Stimulated activated CD8-positive, alpha-beta memory T cell treated with anti-CD3 and anti-CD28 coated beads, Interleukin-4, amount 100 ng/mL, for 4 hours (primary cell): ENCODE measurements at regions not wholly inside any gene's neighbourhood (a gene's known extent, or its start where the extent isn't known, plus 50 kb on each side); places are given as distances from the start of the nearest gene placed in this dataset.
"Not testable (repeated sequence)": the region's sequence is repeated elsewhere in the genome, so short reads cannot be mapped to it uniquely, and the experiment has no call there.

ENCODE experiments used
- DNase-seq, 2 donors: peaks; one replicate each; pipeline ENCODE4 v3.0.0-alpha.2; 2020; ENCODE audit warnings: low read depth in 2 of 2, low spot score in 1 of 2

DNA sequence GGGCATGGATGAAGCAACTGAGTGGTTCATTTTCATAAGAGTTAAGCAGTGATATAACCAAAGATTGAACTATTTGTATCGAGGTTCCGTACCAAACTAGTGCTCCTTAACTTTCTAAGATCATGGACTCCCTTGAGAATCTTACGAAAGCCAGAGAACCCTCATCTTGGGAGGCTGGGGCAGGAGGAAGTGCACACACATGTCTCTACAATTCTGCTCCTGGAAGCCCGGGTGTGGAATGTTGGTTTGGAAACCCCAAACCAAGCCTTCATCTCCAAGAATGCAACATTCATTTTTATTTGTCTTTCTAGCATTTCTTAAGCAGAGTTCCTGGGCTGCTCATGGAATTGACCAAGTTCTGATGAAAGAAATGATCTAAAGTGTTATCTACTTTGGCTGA lies 215.0 kb upstream of the PRNP start:
- no peak for DNase-seq

DNA sequence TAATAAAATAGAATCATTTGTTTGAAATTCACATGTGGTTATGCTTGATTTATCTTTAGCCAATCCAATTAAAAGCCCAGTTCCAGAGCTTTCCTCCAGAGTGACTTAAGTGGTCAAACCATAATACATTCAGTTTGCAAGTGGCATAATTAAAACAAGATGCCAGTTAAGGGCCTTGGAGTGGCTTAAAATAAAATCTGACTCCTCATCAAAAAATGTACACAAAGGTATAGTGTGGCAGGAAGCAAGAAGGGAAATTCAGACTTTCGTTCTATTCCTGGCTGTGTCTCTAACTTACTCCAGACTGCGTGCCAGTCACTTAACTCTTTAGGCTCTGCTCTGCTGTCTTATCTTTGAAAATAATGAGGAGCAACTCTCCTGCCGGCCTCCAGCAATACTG lies 215.9 kb upstream of the PRNP start:
- DNase-seq = no peak

DNA sequence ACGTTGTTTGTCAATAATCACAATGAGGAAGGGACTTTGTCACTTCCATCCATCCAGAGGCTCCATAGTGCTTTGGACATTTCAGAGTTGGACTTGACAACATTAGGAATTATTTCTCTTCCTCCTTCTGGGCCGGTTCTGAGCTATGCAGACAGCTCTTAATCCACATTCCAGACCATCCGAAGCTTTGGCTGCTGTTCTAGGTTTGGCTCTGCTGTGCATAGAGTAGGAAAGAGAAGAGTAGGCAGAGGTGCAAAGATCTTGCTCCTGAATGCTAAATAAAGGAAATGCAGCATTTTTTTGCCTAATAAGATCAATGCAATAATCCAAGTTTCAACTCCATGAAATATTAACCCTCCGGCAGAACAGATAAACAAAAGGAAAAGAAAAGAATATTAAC lies 216.3 kb upstream of the PRNP start:
- no peak for DNase-seq

DNA sequence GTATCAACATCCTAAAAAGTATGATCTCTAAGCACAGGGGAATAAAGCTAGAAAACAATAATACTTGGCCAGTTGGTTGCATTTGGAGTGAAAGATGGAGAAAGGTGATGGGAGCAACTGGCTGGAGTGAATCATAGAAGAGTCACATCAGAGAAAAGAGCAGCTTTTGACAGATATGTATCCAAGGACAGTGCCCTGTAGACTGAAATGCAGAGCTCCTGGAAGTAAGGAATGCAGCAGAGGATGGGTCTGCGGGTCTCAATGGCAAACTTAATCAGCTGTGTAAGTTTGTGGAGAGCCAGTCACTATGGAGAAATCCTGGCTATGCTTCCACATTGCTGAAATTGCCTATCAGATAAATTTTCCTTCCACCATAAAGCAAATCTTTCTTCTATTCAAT lies 218.1 kb upstream of the PRNP start:
- no peak for DNase-seq

DNA sequence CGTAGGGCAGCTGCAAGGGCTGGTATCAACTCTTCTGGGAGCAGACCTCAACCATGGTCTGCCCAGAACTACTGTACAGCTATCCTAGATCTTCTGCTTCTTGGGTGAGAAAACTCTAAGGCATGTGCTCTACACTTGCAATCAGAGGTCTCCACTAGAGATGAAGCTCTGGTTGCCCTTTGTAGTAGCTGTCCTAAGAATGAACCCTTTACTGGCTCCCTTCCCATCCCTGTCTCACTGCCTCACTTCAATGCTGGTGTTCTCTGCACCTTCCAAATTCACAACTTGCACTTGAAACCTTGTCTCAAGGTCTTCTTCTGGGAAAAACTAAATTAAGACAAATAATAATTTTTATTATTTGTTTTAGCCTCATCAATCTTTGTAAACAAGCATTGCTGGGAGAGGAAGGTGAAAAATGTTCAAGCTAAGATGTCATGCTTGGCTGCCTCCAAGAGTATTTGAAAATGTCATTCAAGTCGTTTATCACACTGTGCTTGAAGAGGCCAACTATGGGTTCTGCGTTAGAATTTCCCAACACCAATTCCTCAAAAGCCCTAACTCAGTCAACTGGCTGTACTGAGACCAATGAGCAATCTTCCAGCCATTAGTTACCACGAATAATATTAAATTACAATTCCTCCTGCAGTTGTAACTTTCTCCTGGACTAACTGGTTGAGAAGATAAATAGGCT lies 216.9 kb upstream of the ADRA1D start:
- no peak for DNase-seq

DNA sequence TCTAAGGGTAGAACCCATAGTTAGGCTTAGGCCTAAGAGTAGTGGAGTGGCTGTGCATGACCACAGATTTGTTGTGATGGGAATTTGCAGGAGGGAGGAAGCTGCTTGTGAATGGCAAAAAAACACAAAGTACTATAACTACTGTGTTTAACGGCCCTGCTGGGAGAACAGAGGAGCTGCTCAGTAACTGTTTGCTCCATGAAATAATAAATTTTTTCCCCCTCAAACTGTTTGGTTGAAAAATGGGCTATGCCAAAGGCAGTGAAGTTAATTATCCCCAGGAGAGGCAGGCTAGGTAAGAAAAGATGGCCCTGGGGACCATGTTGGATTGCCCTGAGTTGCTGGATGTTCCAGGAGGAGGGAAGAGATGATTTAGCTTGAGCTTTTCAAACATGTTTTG lies 216.1 kb upstream of the ADRA1D start:
- no peak for DNase-seq

DNA sequence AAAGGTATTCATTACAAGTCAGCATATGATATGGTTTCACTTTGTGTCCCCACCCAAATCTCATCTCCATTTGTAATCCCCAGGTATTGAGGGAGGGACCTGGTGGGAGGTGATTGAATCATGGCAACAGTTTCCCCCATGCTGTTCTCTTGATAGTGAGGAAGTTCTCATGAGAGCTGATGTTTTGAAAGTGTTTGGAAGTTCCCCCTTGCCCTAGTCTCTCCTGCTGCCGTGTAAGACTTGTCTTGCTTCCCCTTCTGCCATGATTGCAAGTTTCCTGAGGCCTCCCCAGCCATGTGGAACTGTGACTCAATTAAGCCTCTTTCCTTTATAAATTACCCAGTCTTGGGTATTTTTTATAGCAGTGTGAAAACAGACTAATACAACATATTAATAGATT lies 213.7 kb upstream of the ADRA1D start:
- not testable (repeated sequence) for DNase-seq

DNA sequence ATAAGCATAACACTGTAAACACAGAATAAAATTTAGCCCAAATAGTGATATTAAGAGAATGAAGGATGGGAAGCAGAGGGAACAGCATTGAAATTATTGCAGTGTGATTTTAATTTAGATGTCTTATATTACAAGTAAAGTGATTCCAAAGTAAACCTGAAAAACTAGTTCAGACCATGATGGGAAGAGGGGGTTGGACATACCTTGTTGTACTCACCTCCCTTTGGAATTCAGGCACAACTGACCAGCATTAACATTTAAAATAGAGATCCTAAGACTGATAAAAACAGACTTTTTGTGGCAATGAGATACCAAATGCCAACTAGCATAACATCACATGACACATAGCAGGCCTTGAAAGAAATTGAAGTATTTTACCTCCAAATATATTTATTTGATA lies 210.0 kb upstream of the ADRA1D start:
- no peak for DNase-seq

DNA sequence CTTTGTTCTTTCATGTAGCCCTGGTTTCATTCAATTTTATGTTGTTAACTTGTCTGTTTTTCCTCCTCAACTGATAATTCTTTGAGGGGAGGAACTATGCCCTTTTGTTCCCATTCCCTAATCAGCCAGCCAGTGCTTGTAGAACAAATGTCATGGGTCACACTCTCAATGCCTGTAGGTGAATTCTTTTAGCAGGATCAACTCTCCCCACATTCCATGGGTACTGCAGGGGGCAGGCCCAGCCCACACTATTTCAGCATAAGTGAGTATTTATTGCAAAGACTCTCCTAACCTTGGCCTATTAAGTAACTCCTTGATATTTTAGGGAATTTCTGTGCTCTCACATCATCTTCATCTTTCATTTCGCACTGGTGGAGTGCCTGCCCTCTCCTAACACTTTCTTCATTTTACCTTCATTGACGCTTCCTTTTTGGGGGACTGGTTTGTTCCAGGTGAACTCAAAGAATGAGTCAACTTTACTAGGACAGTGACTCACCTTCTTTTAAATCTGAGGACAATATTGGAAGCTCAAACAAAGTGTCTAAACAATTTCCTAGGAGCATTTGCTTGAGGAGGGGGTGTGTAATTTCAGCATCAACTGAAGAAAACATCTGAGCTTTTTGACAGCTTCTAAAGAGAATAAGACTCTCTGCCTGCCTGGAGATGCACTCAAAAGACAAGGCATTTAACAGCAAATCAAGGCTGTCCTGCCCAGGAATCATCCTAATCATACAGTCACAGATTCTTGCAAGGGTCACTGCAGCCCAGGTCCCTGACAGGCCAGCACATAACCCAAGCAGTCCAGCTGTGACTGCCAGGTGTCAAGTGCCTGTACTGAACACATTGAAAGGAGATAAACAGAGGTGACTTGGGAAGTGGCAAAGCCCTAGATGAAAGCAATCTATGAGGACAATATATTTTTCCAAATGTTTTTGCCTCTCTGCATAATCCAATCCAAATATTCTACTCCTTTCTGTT lies 208.8 kb upstream of the ADRA1D start:
- no peak for DNase-seq

DNA sequence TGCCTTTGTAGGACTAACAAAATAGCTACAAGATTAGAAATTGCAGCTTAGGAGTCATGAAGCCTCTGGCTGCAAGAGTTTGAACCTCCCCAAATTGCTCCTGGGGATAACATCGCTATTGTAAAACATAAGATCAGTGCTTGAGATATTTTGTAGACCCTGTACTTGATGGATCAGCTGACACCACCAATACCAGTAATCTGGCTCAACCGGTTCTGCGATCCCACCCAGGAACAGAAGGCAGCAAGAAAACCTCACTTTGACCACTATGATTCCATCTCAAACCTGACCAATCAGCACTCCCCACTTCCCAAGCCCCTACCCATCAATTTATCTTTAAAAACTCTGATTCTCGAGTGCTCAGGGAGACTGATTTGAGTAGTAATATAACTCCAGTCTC lies 206.9 kb upstream of the ADRA1D start:
- DNase-seq = no peak

DNA sequence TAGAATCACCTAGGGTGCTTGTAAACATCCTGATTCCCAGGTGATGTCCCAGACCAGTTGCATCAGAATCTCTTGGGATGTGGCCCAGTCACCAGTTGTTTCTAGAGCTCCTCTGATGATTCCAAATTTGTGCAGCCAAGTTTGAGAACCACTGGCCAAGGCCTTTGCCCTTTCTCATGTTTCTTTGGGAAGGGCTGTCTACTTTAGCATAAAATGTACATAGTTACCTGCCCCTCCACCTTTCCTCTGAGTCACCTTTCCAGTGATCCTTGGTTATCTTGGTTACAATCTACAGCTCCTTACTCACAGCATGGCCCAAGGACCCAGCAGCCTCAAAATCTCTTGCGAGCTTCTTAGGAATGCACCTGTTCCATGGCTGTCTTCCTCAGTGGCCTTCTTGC lies 206.2 kb upstream of the ADRA1D start:
- no peak for DNase-seq

DNA sequence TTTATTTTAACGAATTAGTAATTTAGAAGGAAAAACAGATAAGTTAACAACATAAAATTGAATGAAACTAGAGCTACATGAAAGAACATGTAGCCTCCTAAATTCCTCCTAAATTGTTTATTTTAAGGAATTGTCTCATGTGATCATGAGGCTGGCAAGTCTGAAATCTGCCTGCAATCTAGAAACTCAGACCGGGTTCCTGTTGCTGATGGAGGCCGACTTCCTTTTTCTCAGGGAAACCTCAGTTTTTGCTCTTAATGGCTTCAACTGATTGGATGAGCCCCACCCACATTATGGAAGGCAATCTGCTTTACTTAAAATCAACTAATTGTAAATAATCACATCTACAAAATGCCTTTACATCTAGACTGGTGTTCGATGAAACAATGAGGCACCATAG lies 205.0 kb upstream of the ADRA1D start:
- DNase-seq = no peak

DNA sequence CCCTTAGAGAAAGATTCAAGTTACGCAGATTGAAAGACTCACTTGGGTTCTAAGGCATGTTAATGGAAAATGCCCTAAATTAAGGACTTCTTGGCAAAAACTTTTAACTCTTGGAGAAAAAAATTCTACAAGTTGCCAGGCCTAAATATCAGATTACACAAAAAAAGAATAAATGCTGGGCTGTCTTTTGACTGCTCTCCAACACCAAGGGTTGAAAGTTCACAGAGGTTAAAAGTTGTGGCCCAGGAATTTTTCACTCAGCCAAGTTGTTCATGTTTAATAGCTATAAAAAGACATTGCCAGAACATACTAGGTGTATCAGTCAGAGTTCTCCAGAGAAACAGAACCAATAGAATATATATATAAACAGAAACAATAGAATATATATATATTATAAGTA lies 204.3 kb upstream of the ADRA1D start:
- DNase-seq = no peak

DNA sequence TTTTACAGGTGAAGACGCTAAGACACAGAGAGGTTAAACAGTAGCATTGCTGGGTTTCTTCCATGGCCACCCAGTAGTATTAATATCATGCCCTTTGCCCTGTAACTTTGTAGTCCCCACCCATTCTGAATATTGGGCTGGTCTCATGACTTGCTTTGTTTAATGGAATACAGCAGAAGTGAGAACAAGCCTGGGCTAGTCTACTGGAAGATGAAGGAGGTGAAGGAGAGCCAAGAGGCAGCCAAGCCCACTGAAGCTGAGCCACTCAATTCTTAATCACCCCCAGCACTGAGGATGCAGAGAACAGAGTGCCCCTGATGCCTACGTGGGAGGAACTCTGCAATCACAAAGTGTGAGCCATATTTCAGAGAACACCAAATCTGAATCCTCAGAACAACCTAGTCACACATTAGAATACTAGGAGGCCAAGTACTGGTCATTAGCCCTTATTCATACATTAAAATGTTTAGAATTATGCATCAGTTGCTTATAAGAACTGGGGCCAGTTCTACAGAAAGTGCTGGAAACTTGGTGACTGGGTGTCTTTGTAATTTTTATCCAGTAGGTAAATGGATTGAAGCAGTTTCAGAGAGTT lies 202.5 kb upstream of the ADRA1D start:
- no peak for DNase-seq

DNA sequence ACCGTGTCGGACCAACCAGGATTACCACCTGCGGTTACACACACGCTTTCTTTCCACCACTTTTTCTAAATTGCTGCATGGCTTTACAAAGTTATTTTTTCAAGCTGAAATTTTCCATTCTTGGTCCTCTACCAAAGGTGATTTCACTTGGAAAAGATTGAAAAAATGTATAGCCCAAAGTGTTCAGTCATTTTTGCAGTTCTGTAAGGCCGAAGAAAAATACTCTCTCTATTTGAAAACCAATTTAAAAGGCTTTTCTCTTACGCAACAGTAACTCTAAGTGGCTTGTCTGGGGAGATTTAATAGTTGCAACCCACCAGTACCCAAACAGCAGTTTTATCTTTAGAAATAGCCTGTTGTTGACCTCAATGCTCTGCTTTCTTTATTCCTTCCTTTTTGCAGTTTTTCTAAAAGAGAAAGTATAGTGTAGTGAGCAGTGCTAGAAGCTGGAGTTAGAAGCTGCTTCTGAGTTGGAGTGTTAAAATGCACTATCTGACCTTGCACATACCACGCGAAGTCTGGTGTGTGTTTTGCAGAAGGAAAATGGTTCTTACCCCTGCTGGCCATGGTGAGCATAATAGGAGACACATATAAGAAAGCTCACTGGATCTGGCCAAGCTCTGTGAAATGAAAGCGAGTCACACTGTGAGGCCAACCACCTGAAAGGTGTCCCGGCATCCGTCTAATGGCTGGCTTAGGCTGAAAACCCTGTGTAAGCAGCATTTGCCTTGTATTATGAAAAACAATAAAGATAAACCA lies 201.0 kb upstream of the ADRA1D start:
- DNase-seq = no peak

DNA sequence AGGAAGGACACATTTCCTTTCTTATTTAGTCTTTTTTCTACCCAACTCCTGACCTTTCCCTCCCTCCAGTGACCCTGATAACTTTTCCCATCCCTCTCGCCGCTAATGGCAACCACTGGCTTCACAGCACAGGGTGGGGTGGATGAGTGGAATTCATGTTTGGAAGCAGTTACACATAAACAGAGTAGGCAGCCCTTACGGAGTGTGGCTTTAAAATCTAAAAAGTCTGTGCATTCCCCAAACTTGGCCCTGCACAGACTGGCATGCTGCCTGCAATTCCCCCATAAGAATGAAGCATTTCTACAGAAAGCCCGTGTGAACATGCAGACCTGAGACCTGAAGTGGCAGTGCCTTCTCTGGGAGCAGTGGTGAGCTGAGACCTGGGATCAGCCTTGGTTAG lies 196.7 kb upstream of the ADRA1D start:
- DNase-seq = no peak

DNA sequence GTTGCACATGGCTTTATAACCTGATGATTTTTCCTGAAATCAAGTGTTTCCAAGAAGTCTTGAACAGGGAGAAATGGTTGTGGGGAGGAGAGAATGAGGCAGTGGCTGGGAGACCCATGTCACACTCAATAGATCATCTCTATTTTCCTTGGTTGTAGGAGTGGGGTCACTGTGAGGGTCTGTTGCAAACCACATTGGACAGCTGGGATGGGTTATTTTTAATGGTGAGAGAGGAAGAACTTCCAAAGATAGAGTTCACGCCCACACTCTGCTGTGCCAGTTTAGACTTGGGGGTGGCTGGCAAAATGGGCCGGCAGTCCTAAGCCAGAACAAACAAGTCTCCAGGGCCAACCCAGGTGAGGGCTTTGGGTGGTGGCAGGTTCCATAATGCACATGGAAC lies 196.2 kb upstream of the ADRA1D start:
- no peak for DNase-seq

DNA sequence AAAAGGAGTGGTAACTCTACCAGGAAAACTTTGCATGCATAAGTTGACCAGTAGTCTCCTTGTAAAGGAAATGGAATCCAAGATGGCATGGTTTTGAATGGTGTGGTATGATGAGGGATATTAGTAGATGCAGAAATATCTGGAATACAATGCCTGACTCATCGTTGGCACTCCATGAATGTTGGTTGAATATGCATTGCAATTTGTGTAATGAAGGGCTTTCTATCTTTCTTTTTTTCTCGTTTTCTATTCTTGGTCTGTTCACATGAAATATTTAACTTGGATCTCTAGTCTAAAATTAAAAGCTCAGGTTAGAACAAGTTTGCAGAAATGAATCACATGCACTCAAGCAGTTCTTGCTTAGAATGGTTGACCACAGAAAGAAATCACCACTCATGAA lies 195.3 kb upstream of the ADRA1D start:
- no peak for DNase-seq

DNA sequence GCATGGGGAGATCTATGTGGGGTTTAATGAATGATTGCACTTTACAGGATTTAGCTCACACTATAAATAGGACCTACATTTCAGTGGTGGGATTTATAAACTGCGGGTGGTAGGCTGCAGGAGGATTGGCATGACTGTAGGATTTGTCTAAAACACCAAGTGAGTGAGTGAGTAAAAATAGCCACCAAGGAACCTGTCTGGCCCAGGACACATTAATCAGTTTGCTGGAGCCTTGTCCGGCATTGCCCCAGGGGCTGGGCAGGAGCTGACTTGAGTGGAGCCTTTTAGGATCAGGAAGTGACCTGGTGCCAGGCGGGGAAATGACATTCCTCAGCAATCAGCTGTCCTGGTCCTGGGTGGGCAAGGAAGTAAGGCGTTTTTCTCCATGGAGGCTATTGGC lies 193.9 kb upstream of the ADRA1D start:
- no peak for DNase-seq

DNA sequence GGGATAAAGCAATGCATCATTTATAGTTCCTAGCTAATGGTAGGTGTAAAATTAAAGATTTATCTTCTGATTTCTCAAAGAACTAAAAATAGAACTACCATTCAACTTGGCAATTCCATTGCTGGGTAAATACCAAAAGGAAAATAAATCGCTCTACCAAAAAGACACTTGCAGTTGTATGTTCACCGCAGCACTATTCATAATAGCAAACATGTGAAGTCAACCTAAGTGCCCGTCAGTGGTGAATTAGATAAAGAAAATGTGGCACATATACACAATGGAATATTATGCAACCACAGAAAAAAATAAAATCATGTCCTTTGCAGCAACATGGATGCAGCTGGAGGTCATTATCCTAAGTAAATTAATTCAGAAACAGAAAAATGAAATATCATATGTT lies 192.8 kb upstream of the ADRA1D start:
- DNase-seq = no peak

DNA sequence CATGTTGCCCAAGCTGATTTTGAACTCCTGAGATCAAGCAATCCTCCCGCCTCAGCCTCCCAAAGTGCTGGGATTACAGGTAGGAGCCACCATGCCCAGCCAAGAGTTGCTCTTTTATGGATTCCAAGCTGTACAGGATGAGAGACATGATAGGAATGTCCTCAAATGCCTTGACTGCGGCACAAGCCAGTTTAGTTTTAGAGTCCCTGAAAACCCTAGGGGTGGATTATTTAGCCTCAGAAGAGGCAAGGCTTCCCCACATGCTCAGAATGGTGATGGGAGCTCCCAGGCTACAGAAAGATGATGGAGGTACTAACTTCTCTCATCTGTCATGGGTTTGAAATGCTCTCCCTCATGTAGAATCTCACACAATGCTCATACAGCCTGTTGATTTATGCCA lies 192.1 kb upstream of the ADRA1D start:
- DNase-seq = no peak

DNA sequence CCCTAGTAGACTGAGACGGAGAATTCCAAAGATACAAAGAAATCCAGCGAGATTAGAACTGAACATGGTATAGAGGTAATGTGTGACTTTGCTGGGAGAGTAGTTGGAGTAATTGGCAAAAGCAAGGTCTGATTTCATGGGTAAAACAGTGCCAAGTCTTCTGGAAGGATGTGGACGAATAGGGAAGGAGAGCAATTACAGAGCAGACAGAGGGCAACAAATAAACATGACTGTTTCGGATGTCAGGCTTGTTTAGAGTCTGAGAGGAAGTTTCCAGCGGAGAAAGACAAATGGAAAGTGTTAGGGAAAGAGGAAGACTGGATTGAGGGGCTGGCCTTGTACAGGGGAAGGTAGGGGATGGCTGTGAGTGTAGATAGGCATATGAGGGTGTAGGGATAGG lies 190.4 kb upstream of the ADRA1D start:
- no peak for DNase-seq
